ENCODE measurements at regions not wholly inside any gene's neighbourhood (a gene's known extent, or its start where the extent isn't known, plus 50 kb on each side); places are given as distances from the start of the nearest gene placed in this dataset.

GRCh38 chr2:56912490-56912889 lies 728.7 kb downstream of the CCDC85A start:
- no peaks in the 10 kb centered on the region for H3K79me2 ChIP-seq (ENCODE audit: insufficient read depth)

GRCh38 chr2:56918790-56919189 lies 735.0 kb downstream of the CCDC85A start:
- no peak overlapping the region for H2AFZ ChIP-seq
- H3K4me1 ChIP-seq (ENCODE audit: insufficient read depth): no peaks in the 10 kb centered on the region
- H3K4me2 ChIP-seq (ENCODE audit: unreplicated experiment): no peak overlapping the region
- no peaks in the 10 kb centered on the region for H3K36me3 ChIP-seq (ENCODE audit: low read depth)
- DNase-seq: no peak
- no peaks in the 10 kb centered on the region for H3K79me2 ChIP-seq (ENCODE audit: insufficient read depth)
- H3F3A ChIP-seq (ENCODE audit: insufficient read depth): no peaks in the 10 kb centered on the region
- H3K4me3 ChIP-seq: no peak overlapping the region
- H3K9me2 ChIP-seq (ENCODE audit: insufficient read depth): no peaks in the 10 kb centered on the region
- H4K20me1 ChIP-seq (ENCODE audit: insufficient read depth): no peaks in the 10 kb centered on the region
- H3K27me3 ChIP-seq (replicated peaks; ENCODE audit: insufficient read depth): no peaks in the 10 kb centered on the region
- H3K9ac ChIP-seq: no peak overlapping the region
- in situ Hi-C loops (cut with MboI): no loop called here
- TF ChIP-seq EZH2 (IDR thresholded peaks at IDR 0.05; ENCODE audit: insufficient read depth, poor library complexity, severe bottlenecking) (no peak), EZH2phosphoT487 (IDR thresholded peaks at IDR 0.05; ENCODE audit: insufficient read depth, low read depth) (no peak)
- H3K9me3 ChIP-seq (ENCODE audit: low read depth): no peaks in the 10 kb centered on the region
- no peak overlapping the region for H3K27ac ChIP-seq

More at GRCh38 chr2:56912490-56912889, 728.7 kb downstream of the CCDC85A start:
- Histone ChIP-seq H2AFZ (no peak overlapping the region), H3K27ac (no peak overlapping the region), H3K27me3 (replicated peaks; ENCODE audit: insufficient read depth) (no peaks in the 10 kb centered on the region), H3K4me1 (ENCODE audit: insufficient read depth) (no peaks in the 10 kb centered on the region), H3K36me3 (ENCODE audit: low read depth) (no peaks in the 10 kb centered on the region), H3K4me3 (no peak overlapping the region), H3K9me3 (ENCODE audit: low read depth) (peaks cover 5% of the 10 kb centered on the region), H3K9ac (no peak overlapping the region), H3K4me2 (ENCODE audit: unreplicated experiment) (no peak overlapping the region), H3K9me2 (ENCODE audit: insufficient read depth) (no peaks in the 10 kb centered on the region), H4K20me1 (ENCODE audit: insufficient read depth) (no peaks in the 10 kb centered on the region), H3F3A (ENCODE audit: insufficient read depth) (no peaks in the 10 kb centered on the region)
- 21 to 27% methylated on average over 4 of the region's 4 CpGs for WGBS, 2 experiments (ENCODE audit: low coverage in 1 of 2, low lambda C conversion rate in 2 of 2, missing lambda C conversion rate in 2 of 2)
- in situ Hi-C loops (cut with MboI): no loop called here
- no peak for DNase-seq
- no peak for TF ChIP-seq EZH2 (IDR thresholded peaks at IDR 0.05; ENCODE audit: insufficient read depth, poor library complexity, severe bottlenecking)
- TF ChIP-seq EZH2phosphoT487 (IDR thresholded peaks at IDR 0.05; ENCODE audit: insufficient read depth, low read depth): no peak

GRCh38 chr2:56933976-56934375 lies 750.2 kb downstream of the CCDC85A start:
- no peaks in the 10 kb centered on the region for H3K79me2 ChIP-seq (ENCODE audit: insufficient read depth)
- in situ Hi-C loops (cut with MboI): no loop called here
- no peak overlapping the region for H3K27ac ChIP-seq
- no peak overlapping the region for H3K9ac ChIP-seq
- no peaks in the 10 kb centered on the region for H4K20me1 ChIP-seq (ENCODE audit: insufficient read depth)
- no peak overlapping the region for H2AFZ ChIP-seq
- no peaks in the 10 kb centered on the region for H3K9me2 ChIP-seq (ENCODE audit: insufficient read depth)
- H3K4me1 ChIP-seq (ENCODE audit: insufficient read depth): no peaks in the 10 kb centered on the region
- no peaks in the 10 kb centered on the region for H3K9me3 ChIP-seq (ENCODE audit: low read depth)
- H3F3A ChIP-seq (ENCODE audit: insufficient read depth): no peaks in the 10 kb centered on the region
- DNase-seq: no peak
- no peak overlapping the region for H3K4me2 ChIP-seq (ENCODE audit: unreplicated experiment)
- no peaks in the 10 kb centered on the region for H3K27me3 ChIP-seq (replicated peaks; ENCODE audit: insufficient read depth)
- TF ChIP-seq EZH2 (IDR thresholded peaks at IDR 0.05; ENCODE audit: insufficient read depth, poor library complexity, severe bottlenecking) (no peak), EZH2phosphoT487 (IDR thresholded peaks at IDR 0.05; ENCODE audit: insufficient read depth, low read depth) (no peak)
- H3K4me3 ChIP-seq: no peak overlapping the region
- no peaks in the 10 kb centered on the region for H3K36me3 ChIP-seq (ENCODE audit: low read depth)
- 9 to 14% methylated on average over 2 of the region's 2 CpGs for WGBS, 2 experiments (ENCODE audit: low coverage in 1 of 2, low lambda C conversion rate in 2 of 2, missing lambda C conversion rate in 2 of 2)

GRCh38 chr2:56934866-56935265 lies 751.1 kb downstream of the CCDC85A start:
- 10 to 17% methylated on average over 1 of the region's 1 CpG for WGBS, 2 experiments (ENCODE audit: low coverage in 1 of 2, low lambda C conversion rate in 2 of 2, missing lambda C conversion rate in 2 of 2)
- DNase-seq: no peak
- in situ Hi-C loops (cut with MboI): no loop called here
- Histone ChIP-seq H3K79me2 (ENCODE audit: insufficient read depth) (no peaks in the 10 kb centered on the region), H3K36me3 (ENCODE audit: low read depth) (no peaks in the 10 kb centered on the region), H3K27ac (no peak overlapping the region), H4K20me1 (ENCODE audit: insufficient read depth) (no peaks in the 10 kb centered on the region), H3K27me3 (replicated peaks; ENCODE audit: insufficient read depth) (no peaks in the 10 kb centered on the region), H3K4me2 (ENCODE audit: unreplicated experiment) (no peak overlapping the region), H3K9me3 (ENCODE audit: low read depth) (no peaks in the 10 kb centered on the region), H2AFZ (no peak overlapping the region), H3K9ac (no peak overlapping the region), H3K4me3 (no peak overlapping the region), H3K4me1 (ENCODE audit: insufficient read depth) (no peaks in the 10 kb centered on the region), H3K9me2 (ENCODE audit: insufficient read depth) (no peaks in the 10 kb centered on the region), H3F3A (ENCODE audit: insufficient read depth) (no peaks in the 10 kb centered on the region)
- no peak for TF ChIP-seq EZH2 (IDR thresholded peaks at IDR 0.05; ENCODE audit: insufficient read depth, poor library complexity, severe bottlenecking)
- no peak for TF ChIP-seq EZH2phosphoT487 (IDR thresholded peaks at IDR 0.05; ENCODE audit: insufficient read depth, low read depth)

- no peak overlapping the region for H3K9ac ChIP-seq
- H2AFZ ChIP-seq: no peak overlapping the region
- H3K4me2 ChIP-seq (ENCODE audit: unreplicated experiment): no peak overlapping the region
- no peaks in the 10 kb centered on the region for H3K79me2 ChIP-seq (ENCODE audit: insufficient read depth)
- no peak for DNase-seq
- no peaks in the 10 kb centered on the region for H4K20me1 ChIP-seq (ENCODE audit: insufficient read depth)
- TF ChIP-seq EZH2 (IDR thresholded peaks at IDR 0.05; ENCODE audit: insufficient read depth, poor library complexity, severe bottlenecking) (no peak), EZH2phosphoT487 (IDR thresholded peaks at IDR 0.05; ENCODE audit: insufficient read depth, low read depth) (no peak)
- no peaks in the 10 kb centered on the region for H3K9me2 ChIP-seq (ENCODE audit: insufficient read depth)
- H3K4me1 ChIP-seq (ENCODE audit: insufficient read depth): no peaks in the 10 kb centered on the region
- no peaks in the 10 kb centered on the region for H3K36me3 ChIP-seq (ENCODE audit: low read depth)
- H3K27me3 ChIP-seq (replicated peaks; ENCODE audit: insufficient read depth): no peaks in the 10 kb centered on the region
- no peak overlapping the region for H3K4me3 ChIP-seq
- H3K9me3 ChIP-seq (ENCODE audit: low read depth): no peaks in the 10 kb centered on the region
- no peak overlapping the region for H3K27ac ChIP-seq
- H3F3A ChIP-seq (ENCODE audit: insufficient read depth): no peaks in the 10 kb centered on the region
- in situ Hi-C loops (cut with MboI): no loop called here
These were observed 756.3 kb downstream of the CCDC85A start for GRCh38 chr2:56940054-56940453.

All from GM23248 (cell line).